Aorta (tissue), 5 donors: ENCODE measurements at regions not wholly inside any gene's neighbourhood (a gene's known extent, or its start where the extent isn't known, plus 50 kb on each side); places are given as distances from the start of the nearest gene placed in this dataset.

Experiments used
- ATAC-seq: fragments of 200-7000 bp; cut with Tn5 transposase; one replicate; pipeline ENCODE4 v1.9.1; 2022; ENCODE audit warnings: moderate library complexity; ENCODE audit not compliant: low FRiP score
- DNase-seq, 2 donors: peaks; one replicate each; pipeline ENCODE4 v3.0.0-alpha.2; 2020
- H3K27ac ChIP-seq, 2 donors: one replicate each; pipeline ENCODE4 v1.5.1; 2013; ENCODE audit warnings: low read length in 2 of 2, mild to moderate bottlenecking in 2 of 2, moderate library complexity in 2 of 2, control low read depth in 1 of 2, inconsistent platforms in 1 of 2, low read depth in 1 of 2
- H3K27me3 ChIP-seq, 2 donors: one replicate each; pipeline ENCODE4 v1.6.1; 2013; ENCODE audit warnings: control low read depth in 1 of 2, low read length in 1 of 2, mild to moderate bottlenecking in 1 of 2, moderate library complexity in 1 of 2; ENCODE audit not compliant: insufficient read depth in 2 of 2, control insufficient read depth in 1 of 2
- H3K36me3 ChIP-seq, 2 donors: one replicate each; pipeline ENCODE4 v1.6.1; 2013; ENCODE audit warnings: control low read depth in 1 of 2, low read length in 1 of 2, mild to moderate bottlenecking in 1 of 2; ENCODE audit not compliant: insufficient read depth in 2 of 2, control insufficient read depth in 1 of 2
- H3K4me1 ChIP-seq, 2 donors: one replicate each; pipeline ENCODE4 v1.6.1; 2013; ENCODE audit warnings: low read length in 2 of 2, control low read depth in 1 of 2, mild to moderate bottlenecking in 1 of 2, moderate library complexity in 1 of 2; ENCODE audit not compliant: insufficient read depth in 2 of 2, control insufficient read depth in 1 of 2
- H3K4me3 ChIP-seq, 2 donors: one replicate each; pipeline ENCODE4 v1.5.1; 2013; ENCODE audit warnings: low read length in 2 of 2, control low read depth in 1 of 2, mild to moderate bottlenecking in 1 of 2
- H3K9me3 ChIP-seq: one replicate; pipeline ENCODE4 v1.6.1; 2013; ENCODE audit warnings: mild to moderate bottlenecking, low read length; ENCODE audit not compliant: control insufficient read depth
- WGBS, 2 donors: extraction: QIAGEN DNeasy Blood & Tissue Kit; methylation state at CpG; one replicate each; pipeline ENCODE4 v1.1.7; 2013; 5-methylcytosine and 5-hydroxymethylcytosine counted together
- intact Hi-C, 2 donors: fragments of 100-400 bp; cut with DNase I; formaldehyde crosslinking; loops; one replicate each; pipeline versions ENCODE4 v1.14.2 to v1.15.0; 2022
- donor health status: healthy with polysubstance abuse.
- donor health status: Bipolar disorder and iron deficiency.
- donor health status: DM: no; HTN: no; CAD: no.
- donor health status: DM: no; HTN: no; CAD: no.
- donor health status: DM: yes; HTN: yes; CAD: no.

DNA sequence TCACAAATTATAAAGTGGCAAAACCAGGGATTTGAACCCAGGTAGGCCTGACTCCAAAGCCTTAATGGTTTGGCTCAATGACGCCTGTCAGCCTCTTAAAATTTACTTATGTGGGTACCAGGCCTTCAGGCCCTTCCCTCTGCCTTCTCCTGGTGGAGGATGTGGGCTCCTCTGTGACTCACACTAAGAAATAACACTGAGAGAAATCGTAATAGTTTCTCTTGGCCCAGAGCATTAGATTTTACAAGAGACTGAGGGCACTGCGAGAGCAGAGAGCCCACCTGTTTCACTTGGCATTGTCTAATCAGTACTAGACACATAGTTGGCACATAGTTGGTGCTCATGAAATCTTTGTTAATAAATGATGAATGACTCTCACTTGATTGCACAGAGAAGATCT is 505.2 kb downstream of the SHQ1 start:
- H3K36me3 ChIP-seq = no peaks in the 10 kb centered on the region
- ATAC-seq = no peak
- H3K4me1 ChIP-seq = peaks cover 0 to 2% of the 10 kb centered on the region in 2 donors

DNA sequence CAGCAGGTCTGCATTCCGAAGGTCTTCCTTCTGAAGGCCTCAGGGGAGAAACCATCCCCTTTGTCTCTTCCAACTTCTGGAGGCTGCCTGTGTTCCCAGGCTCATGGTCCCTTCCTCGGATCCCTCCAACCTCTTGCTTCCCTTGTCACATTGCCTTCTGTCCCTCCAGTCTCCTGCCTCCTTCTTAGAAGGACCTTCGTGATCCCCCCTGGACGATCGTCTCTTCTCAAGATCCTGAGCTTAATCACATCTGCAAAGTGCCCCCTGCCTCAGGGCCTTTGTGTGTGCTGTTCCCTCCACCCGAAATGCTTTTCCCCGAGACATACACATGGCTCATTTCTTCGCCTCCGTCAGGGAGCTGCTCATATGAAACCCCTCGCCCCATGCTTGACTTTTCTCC is 505.8 kb downstream of the SHQ1 start:
- intact Hi-C loops = no loop called here
- 92 to 93% methylated on average over 10 of the region's 10 CpGs for WGBS, 2 donors
- H3K4me1 ChIP-seq = peaks cover 0 to 2% of the 10 kb centered on the region in 2 donors

More for the DNA sequence above, 505.2 kb downstream of the SHQ1 start:
- DNase-seq = peak in 1 of 2 donors; percentile 5
- Histone ChIP-seq H3K4me3 (no peak overlapping the region), H3K27ac (no peak overlapping the region), H3K9me3 (no peaks in the 10 kb centered on the region), H3K27me3 (no peaks in the 10 kb centered on the region)
- 5% methylated on average over 3 of the region's 3 CpGs for WGBS, 2 donors
- intact Hi-C loops = no loop called here

DNA sequence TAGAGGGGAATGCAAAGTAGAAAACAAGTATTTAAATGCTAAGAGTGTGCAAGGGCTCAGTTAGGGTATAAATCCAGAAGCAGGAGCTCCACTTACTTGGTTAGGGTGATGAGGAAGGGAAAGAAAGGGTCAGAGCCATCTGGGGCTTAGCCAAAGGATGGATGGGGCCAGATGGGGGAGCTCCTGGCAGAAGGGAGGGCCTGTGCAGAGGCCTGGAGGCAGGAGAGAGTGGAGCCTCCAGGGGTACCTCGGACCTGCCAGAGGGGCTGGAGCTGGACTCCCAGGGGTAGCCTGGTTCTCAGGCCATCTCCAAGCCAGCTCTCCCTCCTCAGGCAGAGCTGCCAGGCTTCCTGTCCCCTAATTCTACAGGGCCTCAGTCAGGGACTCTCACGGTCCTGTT is 506.3 kb downstream of the SHQ1 start:
- WGBS, 2 donors = 15 to 20% methylated on average over 2 of the region's 2 CpGs
- no peak overlapping the region for H3K4me3 ChIP-seq
- H3K36me3 ChIP-seq = no peaks in the 10 kb centered on the region
- H3K27me3 ChIP-seq = no peaks in the 10 kb centered on the region
- peaks cover 0 to 2% of the 10 kb centered on the region in 2 donors for H3K4me1 ChIP-seq
- H3K9me3 ChIP-seq = no peaks in the 10 kb centered on the region
- DNase-seq = peak in 1 of 2 donors; percentile 55
- no peak for ATAC-seq
- H3K27ac ChIP-seq = no peak overlapping the region
- intact Hi-C loops = no loop called here

More for the DNA sequence above, 505.8 kb downstream of the SHQ1 start:
- H3K27me3 ChIP-seq = no peaks in the 10 kb centered on the region
- no peak for ATAC-seq
- no peaks in the 10 kb centered on the region for H3K9me3 ChIP-seq
- H3K27ac ChIP-seq = no peak overlapping the region
- no peaks in the 10 kb centered on the region for H3K36me3 ChIP-seq
- H3K4me3 ChIP-seq = no peak overlapping the region
- DNase-seq = peak in 1 of 2 donors; percentile 36

DNA sequence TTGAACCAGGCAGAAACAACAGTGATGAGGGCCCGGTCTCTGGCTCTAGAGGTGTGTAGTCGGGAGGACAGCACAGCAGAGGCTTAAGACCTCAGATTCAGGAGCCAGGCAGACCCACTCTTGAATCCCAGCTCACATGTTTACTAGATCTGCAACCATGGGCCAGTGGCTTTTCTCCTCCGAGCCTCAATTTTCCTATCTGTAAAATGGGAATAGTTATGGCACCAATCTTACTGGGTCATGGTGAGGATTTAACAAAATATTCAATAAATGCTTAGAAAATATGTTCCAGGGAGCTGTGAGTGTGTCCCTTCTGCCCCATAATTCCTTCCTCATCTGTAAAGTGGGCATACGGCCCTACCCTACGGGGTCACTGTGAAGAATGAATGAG is 506.9 kb downstream of the SHQ1 start:
- Histone ChIP-seq H3K36me3 (no peaks in the 10 kb centered on the region), H3K27ac (no peak overlapping the region), H3K4me1 (peaks cover 0 to 2% of the 10 kb centered on the region in 2 donors), H3K9me3 (no peaks in the 10 kb centered on the region), H3K4me3 (no peak overlapping the region), H3K27me3 (no peaks in the 10 kb centered on the region)
- WGBS, 2 donors = 90 to 92% methylated on average over 5 of the region's 5 CpGs
- no peak for ATAC-seq
- intact Hi-C loops = no loop called here
- DNase-seq = peak in 1 of 2 donors; percentile 10

DNA sequence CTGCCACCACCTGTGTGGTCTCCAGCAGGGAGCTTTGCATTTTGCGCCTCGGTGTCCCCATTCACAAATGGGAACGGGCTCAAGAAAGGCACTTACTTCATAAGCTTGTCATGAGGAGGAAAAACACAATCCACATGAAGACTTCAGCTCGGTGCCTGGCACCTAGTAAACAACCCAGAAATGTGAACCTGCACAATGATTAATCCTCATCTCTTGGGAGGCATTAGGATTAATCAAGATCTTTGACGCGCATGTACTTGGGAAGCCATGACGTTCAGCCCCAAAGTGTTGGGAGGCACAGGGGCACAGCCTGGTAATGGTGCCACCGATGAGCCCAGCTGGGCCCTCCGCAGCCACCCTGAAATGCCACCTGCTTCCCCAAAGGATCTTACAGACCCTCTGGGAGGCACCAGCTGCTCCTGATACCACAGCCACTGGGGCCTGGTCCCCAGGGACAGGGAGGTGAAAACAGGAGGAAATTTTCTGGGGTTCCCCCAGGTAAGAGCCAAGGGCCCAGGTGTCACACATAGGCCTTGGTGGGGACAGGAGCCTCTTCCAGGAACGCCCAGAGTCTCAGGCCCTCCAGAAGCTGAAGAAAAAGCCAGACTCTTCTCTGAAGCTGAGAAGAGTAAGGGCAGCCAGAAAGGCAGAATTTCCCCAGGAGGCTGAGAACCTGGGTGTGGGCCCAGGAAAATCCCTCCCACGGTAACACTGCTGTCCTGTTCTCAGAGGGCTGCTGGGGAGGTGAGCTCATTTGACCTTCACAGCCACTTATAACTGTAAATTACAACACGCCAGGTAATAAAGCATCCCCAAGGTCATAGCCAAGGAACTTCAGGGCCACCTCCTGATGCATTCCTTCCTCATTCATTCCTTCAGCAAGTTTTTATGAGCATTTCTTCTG is 507.5 kb downstream of the SHQ1 start:
- H3K9me3 ChIP-seq = no peaks in the 10 kb centered on the region
- WGBS, 2 donors = 85 to 89% methylated on average over 12 of the region's 12 CpGs
- intact Hi-C loops = no loop called here
- ATAC-seq (no peak), DNase-seq (peak in 1 of 2 donors; percentile 42)
- H3K27me3 ChIP-seq = no peaks in the 10 kb centered on the region
- H3K4me1 ChIP-seq = peaks cover 0 to 2% of the 10 kb centered on the region in 2 donors
- no peak overlapping the region for H3K27ac ChIP-seq
- H3K36me3 ChIP-seq = no peaks in the 10 kb centered on the region
- H3K4me3 ChIP-seq = no peak overlapping the region

DNA sequence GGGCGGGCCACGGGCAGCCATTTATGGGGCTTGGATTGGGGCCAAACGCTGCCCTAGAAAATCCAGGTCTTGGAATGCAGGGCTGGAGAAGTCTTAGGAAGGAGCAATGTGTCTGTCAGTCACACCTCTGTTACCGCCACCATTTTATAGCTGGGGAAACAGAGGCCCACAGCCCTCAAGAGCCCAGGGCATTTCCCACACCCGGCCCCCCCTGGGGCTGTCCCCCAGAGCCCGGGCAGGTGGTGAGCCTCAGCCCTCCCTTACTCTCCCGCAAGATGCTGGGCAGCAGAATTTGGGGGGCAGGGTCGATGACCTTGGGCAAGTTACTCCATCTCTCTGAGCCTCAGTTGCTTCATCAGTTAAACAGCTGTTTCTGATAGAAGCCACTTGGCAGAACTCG is 508.2 kb downstream of the SHQ1 start:
- WGBS, 2 donors = 67 to 76% methylated on average over 9 of the region's 9 CpGs
- H3K36me3 ChIP-seq = no peaks in the 10 kb centered on the region
- no peak overlapping the region for H3K4me3 ChIP-seq
- intact Hi-C loops = no loop called here
- no peak overlapping the region for H3K27ac ChIP-seq
- no peak for DNase-seq
- H3K9me3 ChIP-seq = no peaks in the 10 kb centered on the region
- no peaks in the 10 kb centered on the region for H3K27me3 ChIP-seq
- peaks cover 0 to 2% of the 10 kb centered on the region in 2 donors for H3K4me1 ChIP-seq
- no peak for ATAC-seq

DNA sequence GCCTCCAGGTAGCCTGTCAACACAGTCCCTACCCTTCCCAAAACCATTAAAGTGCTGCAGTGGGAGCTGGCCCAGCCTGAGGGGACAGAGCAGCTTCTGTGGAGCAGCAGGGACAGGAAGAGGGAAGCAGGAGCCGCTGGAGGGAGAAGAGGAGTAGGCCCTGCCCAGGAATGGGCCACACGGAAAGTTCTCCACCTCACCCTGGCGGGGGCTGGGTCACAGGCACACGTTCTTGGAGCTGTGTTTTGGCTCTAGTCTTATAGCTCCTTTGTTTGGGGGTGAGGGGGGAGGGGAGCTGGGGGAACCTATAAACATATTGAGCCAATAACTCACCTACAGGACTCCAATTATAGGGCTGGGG is 508.6 kb downstream of the SHQ1 start:
- intact Hi-C loops = loop anchor here in 1 of 2 donors (10.0 kb wide), 1 partner anchor 215 kb away; no protein-coding TSS in a partner anchor
- no peak overlapping the region for H3K27ac ChIP-seq
- 48 to 54% methylated on average over 4 of the region's 4 CpGs for WGBS, 2 donors
- no peak for DNase-seq
- no peaks in the 10 kb centered on the region for H3K36me3 ChIP-seq
- no peaks in the 10 kb centered on the region for H3K9me3 ChIP-seq
- H3K27me3 ChIP-seq = no peaks in the 10 kb centered on the region
- H3K4me1 ChIP-seq = peaks cover 0 to 2% of the 10 kb centered on the region in 2 donors
- no peak overlapping the region for H3K4me3 ChIP-seq
- no peak for ATAC-seq

DNA sequence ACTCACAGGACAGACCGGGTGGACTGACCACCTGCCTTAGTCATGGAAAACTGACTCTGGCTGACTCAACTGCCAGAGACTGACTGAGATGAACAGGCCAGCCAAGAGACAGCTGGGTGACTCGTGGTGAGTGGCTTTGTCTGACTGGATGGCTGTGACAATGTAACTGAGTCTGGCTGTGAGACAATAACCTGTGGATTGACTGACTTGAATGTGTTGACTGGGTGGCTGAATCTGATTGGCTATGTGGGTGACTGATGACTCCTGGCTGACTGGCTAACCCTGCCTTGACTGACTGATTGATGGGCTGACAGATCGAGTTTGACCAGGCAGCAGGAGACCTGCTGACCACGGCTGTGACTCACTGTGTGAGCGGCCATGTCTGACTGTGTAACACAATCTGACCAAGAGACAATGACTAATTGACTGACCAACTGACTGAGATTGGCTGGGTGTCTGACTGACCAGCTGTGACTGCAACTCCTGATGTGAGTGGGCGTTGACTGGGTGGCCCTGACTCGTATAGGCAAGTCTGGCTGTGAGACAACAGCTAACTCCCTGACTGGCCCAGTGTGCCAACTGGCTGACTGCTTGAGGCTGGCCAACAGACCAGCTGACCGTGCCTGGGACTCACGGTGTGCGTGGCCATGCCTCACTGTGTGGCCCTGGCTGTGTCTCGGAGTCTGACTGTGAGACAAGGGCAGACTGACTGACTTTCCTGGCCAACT is 509.1 kb downstream of the SHQ1 start:
- intact Hi-C loops = loop anchor here in 1 of 2 donors (10.0 kb wide), 1 partner anchor 214 kb away; no protein-coding TSS in a partner anchor
- peak; percentile 9 for ATAC-seq
- H3K27ac ChIP-seq = no peak overlapping the region
- H3K36me3 ChIP-seq = no peaks in the 10 kb centered on the region
- 21 to 24% methylated on average over 11 of the region's 11 CpGs for WGBS, 2 donors
- H3K4me3 ChIP-seq = no peak overlapping the region
- DNase-seq = peak; percentile 85 to 88
- H3K9me3 ChIP-seq = no peaks in the 10 kb centered on the region
- no peaks in the 10 kb centered on the region for H3K27me3 ChIP-seq
- H3K4me1 ChIP-seq = peaks cover 0 to 2% of the 10 kb centered on the region in 2 donors
